Ovary (tissue), 7 donors: ENCODE measurements at regions not wholly inside any gene's neighbourhood (a gene's known extent, or its start where the extent isn't known, plus 50 kb on each side); places are given as distances from the start of the nearest gene placed in this dataset.

Source experiments
- DNase-seq, 5 donors: peaks; one replicate each; pipeline ENCODE4 v3.0.0-alpha.2; 2019 to 2020
- H3K27ac ChIP-seq, 2 donors: fragments of 200-600 bp; one replicate each; pipeline versions ENCODE4 v1.5.1 to v1.8.0; 2019 to 2022
- H3K27me3 ChIP-seq: fragments of 200-600 bp; one replicate; pipeline ENCODE4 v1.8.0; 2022
- H3K36me3 ChIP-seq: fragments of 200-600 bp; sonication (generic); one replicate; pipeline ENCODE4 v1.5.1; 2019
- H3K4me1 ChIP-seq: one replicate; pipeline ENCODE4 v1.8.1; 2013; ENCODE audit warnings: mild to moderate bottlenecking, moderate library complexity; ENCODE audit not compliant: insufficient read depth
- H3K4me3 ChIP-seq: fragments of 200-600 bp; sonication (generic); one replicate; pipeline ENCODE4 v1.5.1; 2017
- H3K9me3 ChIP-seq, 2 donors: fragments of 200-600 bp in 1 of 2; sonication (generic) in 1 of 2; one replicate each; pipeline versions ENCODE4 v1.5.1 to v1.8.1; 2013 to 2019; ENCODE audit warnings: mild to moderate bottlenecking in 1 of 2, moderate library complexity in 1 of 2
- CTCF ChIP-seq, 3 donors: fragments of 450-650 bp in 2 of 3; fragments of 200-600 bp in 1 of 3; IDR thresholded peaks; one replicate each; pipeline versions ENCODE4 v1.5.1 to v1.8.0; 2016 to 2022; ENCODE audit warnings: antibody characterized with exemption in 3 of 3, mild to moderate bottlenecking in 1 of 3
- EP300 ChIP-seq: sonication (generic); formaldehyde crosslinking; IDR thresholded peaks from one replicate; pipeline ENCODE4 v1.6.1; 2017; ENCODE audit warnings: antibody characterized with exemption
- POLR2A ChIP-seq: fragments of 450-650 bp; IDR thresholded peaks from one replicate; pipeline ENCODE4 v1.6.1; 2017; ENCODE audit warnings: antibody characterized with exemption, mild to moderate bottlenecking, moderate library complexity
- WGBS, 3 donors: extraction: QIAGEN DNeasy Blood & Tissue Kit in 1 of 3; methylation state at CpG; one replicate each; pipeline versions ENCODE4 v1.1.5 to v1.1.7; 2013 to 2017; 5-methylcytosine and 5-hydroxymethylcytosine counted together
- intact Hi-C, 4 donors: fragments of 100-400 bp; cut with DNase I; formaldehyde crosslinking; loops; one replicate each; pipeline versions ENCODE4 v1.11.0 to v1.15.1; 2022 to 2023
- donor health status: DM: no; HTN: no; CAD: no; lungs with moderate emphysema.
- donor health status: DM: no; HTN: no; CAD: no.
- donor health status: Bipolar disorder and iron deficiency.
- donor health status: DM: no; HTN: no; CAD: no.
- donor health status: DM: yes; HTN: yes; CAD: no.

GRCh38 chr1:175833951-175834350 is 90.6 kb upstream of the TNR start:
- DNase-seq = no peak
- no peaks in the 10 kb centered on the region for H3K4me1 ChIP-seq
- no peak overlapping the region for H3K4me3 ChIP-seq
- H3K36me3 ChIP-seq = no peaks in the 10 kb centered on the region
- no peaks in the 10 kb centered on the region for H3K9me3 ChIP-seq
- TF ChIP-seq CTCF (IDR thresholded peaks at IDR 0.05) (no peak), EP300 (no peak), POLR2A (no peak)
- H3K27ac ChIP-seq = no peak overlapping the region
- intact Hi-C loops = no loop called here
- H3K27me3 ChIP-seq = no peaks in the 10 kb centered on the region
- 50 to 61% (median 61%) methylated on average over 3 of the region's 3 CpGs for WGBS, 3 donors

GRCh38 chr1:175833502-175833901 is 90.1 kb upstream of the TNR start:
- H3K27me3 ChIP-seq = no peaks in the 10 kb centered on the region
- TF ChIP-seq CTCF (IDR thresholded peaks at IDR 0.05) = no peak
- no peak for TF ChIP-seq POLR2A
- no peak for TF ChIP-seq EP300
- H3K36me3 ChIP-seq = no peaks in the 10 kb centered on the region
- no peaks in the 10 kb centered on the region for H3K4me1 ChIP-seq
- DNase-seq = no peak
- H3K9me3 ChIP-seq = no peaks in the 10 kb centered on the region
- H3K27ac ChIP-seq = no peak overlapping the region
- no peak overlapping the region for H3K4me3 ChIP-seq
- WGBS, 3 donors = 22 to 30% (median 24%) methylated on average over 2 of the region's 2 CpGs
- intact Hi-C loops = no loop called here

- Histone ChIP-seq H3K4me3 (no peak overlapping the region), H3K27ac (no peak overlapping the region), H3K9me3 (no peaks in the 10 kb centered on the region), H3K36me3 (no peaks in the 10 kb centered on the region), H3K4me1 (no peaks in the 10 kb centered on the region), H3K27me3 (no peaks in the 10 kb centered on the region)
- intact Hi-C loops = no loop called here
- TF ChIP-seq POLR2A = no peak
- no peak for TF ChIP-seq CTCF (IDR thresholded peaks at IDR 0.05)
- TF ChIP-seq EP300 = no peak
- no peak for DNase-seq
Observed at GRCh38 chr1:175830500-175830899, 87.1 kb upstream of the TNR start.

GRCh38 chr1:175829845-175830244 is 86.5 kb upstream of the TNR start:
- TF ChIP-seq POLR2A = no peak
- TF ChIP-seq CTCF (IDR thresholded peaks at IDR 0.05) = no peak
- no peak for TF ChIP-seq EP300
- no peaks in the 10 kb centered on the region for H3K36me3 ChIP-seq
- no peaks in the 10 kb centered on the region for H3K4me1 ChIP-seq
- no peaks in the 10 kb centered on the region for H3K27me3 ChIP-seq
- H3K4me3 ChIP-seq = no peak overlapping the region
- WGBS, 3 donors = 90 to 97% (median 96%) methylated on average over 1 of the region's 1 CpG
- no peak for DNase-seq
- intact Hi-C loops = no loop called here
- H3K9me3 ChIP-seq = no peaks in the 10 kb centered on the region
- no peak overlapping the region for H3K27ac ChIP-seq

GRCh38 chr1:175826705-175827104 is 83.3 kb upstream of the TNR start:
- Histone ChIP-seq H3K9me3 (peaks cover 0 to 3% of the 10 kb centered on the region in 2 donors), H3K36me3 (no peaks in the 10 kb centered on the region), H3K4me1 (no peaks in the 10 kb centered on the region), H3K4me3 (no peak overlapping the region), H3K27me3 (no peaks in the 10 kb centered on the region), H3K27ac (no peak overlapping the region)
- intact Hi-C loops = no loop called here
- TF ChIP-seq CTCF (IDR thresholded peaks at IDR 0.05) (no peak), EP300 (no peak), POLR2A (no peak)
- 85 to 97% (median 86%) methylated on average over 2 of the region's 2 CpGs for WGBS, 3 donors
- no peak for DNase-seq
